K562 (cell line): ENCODE measurements at regions not wholly inside any gene's neighbourhood (a gene's known extent, or its start where the extent isn't known, plus 50 kb on each side); places are given as distances from the start of the nearest gene placed in this dataset.

Source experiments
- ATAC-seq: fragments of 200-7000 bp; cut with Tn5 transposase; 3 replicates; pipeline ENCODE4 v1.9.1; 2020; ENCODE audit warnings: moderate library complexity
- BruUV-seq: library from RNA; stranded (reverse); fragments of 400-500 nt; replicated peaks from 2 replicates; lab custom pipeline; 2021; lab: Mats Ljungman, UMichigan
- CTCF ChIA-PET: fragments of 300-600 bp; formaldehyde crosslinking; extraction: SDS; loops from one replicate; lab custom pipeline; 2021; ENCODE audit warnings: low intra/inter-chr PET ratio; lab: Yijun Ruan, JAX
- POLR2A ChIA-PET: fragments of 300-600, 350-650 bp; sonication (Branson Sonifier 250); formaldehyde crosslinking; extraction: SDS; loops from one replicate; lab custom pipeline; 2021; ENCODE audit warnings: antibody characterized with exemption, inconsistent platforms; lab: Yijun Ruan, JAX
- DNase-seq, 4 experiments: peaks; one replicate each; pipeline versions ENCODE4 v3.0.0 to v3.0.0-alpha.2; 2011 to 2018; ENCODE audit warnings: low spot score in 3 of 4, mixed read lengths in 3 of 4; ENCODE audit errors: extremely low read depth in 1 of 4
- FAIRE-seq: peaks from 2 replicates; lab custom pipeline; 2011; peaks lifted over from hg19 to GRCh38; lab: Jason Lieb, UNC
- H2AFZ ChIP-seq: 2 replicates; pipeline ENCODE4 v1.6.0; 2011; ENCODE audit warnings: low read depth, low read length, control low read depth, inconsistent platforms
- H3K27ac ChIP-seq: fragments of 200-600 bp; 3 replicates; pipeline ENCODE4 v1.8.0; 2011; ENCODE audit warnings: low read depth, mild to moderate bottlenecking, control low read depth, inconsistent platforms, low read length, moderate library complexity, mixed read lengths; ENCODE audit errors: extremely low read depth
- H3K27me3 ChIP-seq, 2 experiments: fragments of 300-600 bp in 1 of 2; 2 replicates in 1 of 2; 3 replicates in 1 of 2; pipeline versions ENCODE4 v1.6.0 to v1.8.0; 2011; ENCODE audit warnings: inconsistent platforms in 2 of 2, low read length in 2 of 2, mild to moderate bottlenecking in 1 of 2, mixed read lengths in 1 of 2, moderate library complexity in 1 of 2; ENCODE audit not compliant: control insufficient read depth in 2 of 2, insufficient read depth in 2 of 2
- H3K36me3 ChIP-seq: fragments of 300-600 bp; 3 replicates; pipeline ENCODE4 v1.8.0; 2011; ENCODE audit warnings: mild to moderate bottlenecking, low read length, inconsistent platforms; ENCODE audit not compliant: control insufficient read depth, insufficient read depth
- H3K4me1 ChIP-seq, 2 experiments: fragments of 200-600 bp in 1 of 2; replicated peaks in 1 of 2; 2 replicates in 1 of 2; 3 replicates in 1 of 2; pipeline versions ENCODE4 v1.5.1 to v1.8.0; 2011; ENCODE audit warnings: inconsistent platforms in 2 of 2, low read length in 2 of 2, mild to moderate bottlenecking in 1 of 2, mixed read lengths in 1 of 2, moderate library complexity in 1 of 2; ENCODE audit not compliant: control insufficient read depth in 2 of 2, insufficient read depth in 2 of 2
- H3K4me2 ChIP-seq: 2 replicates; pipeline ENCODE4 v1.6.1; 2011; ENCODE audit warnings: low read length, control low read depth, inconsistent platforms, mixed read lengths; ENCODE audit not compliant: insufficient read depth
- H3K4me3 ChIP-seq: fragments of 200-600 bp; sonication (generic), shearing (Covaris generic); 2 replicates; pipeline ENCODE4 v1.5.1; 2016; ENCODE audit warnings: control low read depth, inconsistent platforms
- H3K79me2 ChIP-seq: fragments of 200-600 bp; 3 replicates; pipeline ENCODE4 v1.8.0; 2011; ENCODE audit warnings: low read length, inconsistent platforms; ENCODE audit not compliant: control insufficient read depth, insufficient read depth
- H3K9ac ChIP-seq, 2 experiments: 2 replicates each; pipeline versions ENCODE4 v1.6.0 to v1.6.1; 2011; ENCODE audit warnings: low read depth in 2 of 2, low read length in 2 of 2, control low read depth in 1 of 2, inconsistent platforms in 1 of 2, mild to moderate bottlenecking in 1 of 2, mixed read lengths in 1 of 2; ENCODE audit not compliant: insufficient read depth in 1 of 2
- H3K9me1 ChIP-seq: one replicate; pipeline ENCODE4 v1.6.0; 2011; ENCODE audit warnings: inconsistent platforms, mild to moderate bottlenecking, low read length, moderate library complexity; ENCODE audit not compliant: control insufficient read depth, insufficient read depth
- H3K9me3 ChIP-seq: replicated peaks from 2 replicates; pipeline ENCODE4 v1.5.1; 2011; ENCODE audit warnings: low read depth, low read length, inconsistent platforms; ENCODE audit not compliant: control insufficient read depth, insufficient read depth
- H4K20me1 ChIP-seq: replicated peaks from 2 replicates; pipeline ENCODE4 v1.6.1; 2011; ENCODE audit warnings: low read length, inconsistent platforms, mixed read lengths; ENCODE audit not compliant: control insufficient read depth, insufficient read depth
- BACH1 ChIP-seq: fragments of 200-800 bp; sonication (Bioruptor generic); IDR thresholded peaks from 2 replicates; pipeline ENCODE4 v1.6.1; 2016; ENCODE audit warnings: missing genetic modification characterization, missing compliant biosample characterization
- BRF1 ChIP-seq: IDR thresholded peaks from 3 replicates; pipeline ENCODE4 v1.6.1; 2011; ENCODE audit warnings: borderline replicate concordance, mild to moderate bottlenecking; ENCODE audit not compliant: insufficient read length; ENCODE audit errors: extremely low read depth
- CBX1 ChIP-seq: sonication (generic); IDR thresholded peaks from 2 replicates; pipeline ENCODE4 v1.6.1; 2016; ENCODE audit warnings: antibody characterized with exemption, low read depth, mild to moderate bottlenecking
- CHD1 ChIP-seq: fragments of 200-600 bp; sonication (generic); IDR thresholded peaks from one replicate; pipeline ENCODE4 v1.6.1; 2012; ENCODE audit warnings: mild to moderate bottlenecking, moderate library complexity, low read length, inconsistent platforms
- HDGF ChIP-seq: fragments of 450-650 bp; IDR thresholded peaks from 2 replicates; pipeline ENCODE4 v1.6.1; 2016
- JUN ChIP-seq, 2 experiments: sonication (generic) in 1 of 2; formaldehyde crosslinking in 1 of 2; IDR thresholded peaks; 2 replicates each; pipeline versions ENCODE4 v1.6.1 to v1.8.0; 2012 to 2022; ENCODE audit warnings: borderline replicate concordance in 2 of 2, mild to moderate bottlenecking in 2 of 2, improper control_type of control experiment in 1 of 2, low read depth in 1 of 2, low read length in 1 of 2, missing genetic modification reagents in 1 of 2
- NR1H2 ChIP-seq: sonication (generic); formaldehyde crosslinking; IDR thresholded peaks from 2 replicates; pipeline ENCODE4 v1.4.0; 2020; ENCODE audit warnings: mild to moderate bottlenecking, missing genetic modification reagents
- PHTF2 ChIP-seq: fragments of 250-450 bp; sonication (Bioruptor Pico); IDR thresholded peaks from 2 replicates; pipeline ENCODE4 v1.5.0; 2021; ENCODE audit warnings: mild to moderate bottlenecking
- PRMT5 ChIP-seq: sonication (generic); formaldehyde crosslinking; IDR thresholded peaks from 2 replicates; pipeline ENCODE4 v1.5.0; 2020; ENCODE audit warnings: missing genetic modification reagents
- RNF2 ChIP-seq: sonication (generic); IDR thresholded peaks from 2 replicates; pipeline ENCODE4 v1.6.1; 2016
- SMAD1 ChIP-seq: fragments of 150-350 bp; IDR thresholded peaks from 2 replicates; pipeline ENCODE4 v1.6.1; 2014; ENCODE audit warnings: low read length, low read depth; ENCODE audit not compliant: partially characterized antibody
- SREBF2 ChIP-seq: sonication (generic); formaldehyde crosslinking; IDR thresholded peaks from 2 replicates; pipeline ENCODE4 v1.4.0; 2020; ENCODE audit warnings: mild to moderate bottlenecking, missing genetic modification reagents
- THRA ChIP-seq: fragments of 450-650 bp; IDR thresholded peaks from 2 replicates; pipeline ENCODE4 v1.6.1; 2017; ENCODE audit warnings: mild to moderate bottlenecking, moderate library complexity
- ZNF165 ChIP-seq: fragments of 250-450 bp; sonication (Bioruptor Pico); IDR thresholded peaks from 2 replicates; pipeline ENCODE4 v1.4.0; 2020; ENCODE audit warnings: borderline replicate concordance
- ZNF395 ChIP-seq: fragments of 200-800 bp; sonication (Bioruptor generic); IDR thresholded peaks from 2 replicates; pipeline ENCODE4 v1.6.1; 2017; ENCODE audit warnings: missing genetic modification characterization, missing compliant biosample characterization
- ZNF644 ChIP-seq: fragments of 200-800 bp; sonication (Bioruptor generic); IDR thresholded peaks from 2 replicates; pipeline ENCODE4 v1.6.1; 2016; ENCODE audit warnings: low read depth, missing genetic modification characterization, missing compliant biosample characterization
- WGBS: fragments of 100-300 bp; shearing (Covaris generic); methylation state at CpG from one replicate; pipeline ENCODE4 v1.1.6; 2016; ENCODE audit warnings: low coverage, mixed read lengths; ENCODE audit not compliant: insufficient coverage; ENCODE audit errors: missing lambda C conversion rate; 5-methylcytosine and 5-hydroxymethylcytosine counted together
- in situ Hi-C: fragments of 300-500 bp; cut with MboI; formaldehyde crosslinking; loops from 4 replicates; pipeline ENCODE4 v1.15.0; 2018; ENCODE audit warnings: inconsistent platforms, mixed read lengths
- intact Hi-C: fragments of 100-400 bp; cut with micrococcal nuclease; formaldehyde crosslinking; loops from 2 replicates; pipeline ENCODE4 v1.14.2; 2022

- no peak for TF ChIP-seq BRF1
- TF ChIP-seq SREBF2 (CRISPR knock-in tag) = no peak
- no peak for TF ChIP-seq CBX1
- no peak for TF ChIP-seq ZNF395
- no peak for TF ChIP-seq PHTF2 (CRISPR knock-in tag)
- TF ChIP-seq CHD1 = no peak
- TF ChIP-seq NR1H2 (CRISPR knock-in tag) = no peak
These were observed 474.8 kb upstream of the PFKP start (continued) for GRCh38 chr10:2592360-2593160.

- ATAC-seq (no peak), FAIRE-seq (no peak), DNase-seq (no peak)
- no peaks in the 10 kb centered on the region for H3K36me3 ChIP-seq
- no peaks in the 10 kb centered on the region for H3K9me1 ChIP-seq
- intact Hi-C loops (no loop called here), in situ Hi-C loops (no loop called here)
- POLR2A ChIA-PET = no interaction called here
- H3K4me2 ChIP-seq = no peak overlapping the region
- WGBS = 1% methylated on average over 5 of the region's 5 CpGs
- CTCF ChIA-PET = no interaction called here
- H3K27me3 ChIP-seq = no peaks in the 10 kb centered on the region; a peak in 2 of 5 replicates
- H3K79me2 ChIP-seq = no peaks in the 10 kb centered on the region
- H4K20me1 ChIP-seq = no peaks in the 10 kb centered on the region
- no peaks in the 10 kb centered on the region for H3K9me3 ChIP-seq
- TF ChIP-seq ZNF165 = no peak
- TF ChIP-seq THRA = no peak
- no peak for TF ChIP-seq BACH1 (tag)
- no peak for TF ChIP-seq RNF2
- no peak for TF ChIP-seq BRF1
- no peak for TF ChIP-seq JUN (IDR thresholded peaks at IDR 0.05; ENCODE audit: borderline replicate concordance, low read depth, low read length)
- TF ChIP-seq JUN (CRISPR knock-in tag; IDR thresholded peaks at IDR 0.05; ENCODE audit: borderline replicate concordance) = no peak
- TF ChIP-seq HDGF = no peak
- TF ChIP-seq PRMT5 (CRISPR knock-in tag) = no peak
- TF ChIP-seq ZNF644 (tag) = no peak
- TF ChIP-seq SMAD1 = no peak
- H2AFZ ChIP-seq = no peak overlapping the region
- H3K9ac ChIP-seq = no peak overlapping the region
- no peak overlapping the region for H3K27ac ChIP-seq
- no peak overlapping the region for H3K4me3 ChIP-seq
- no TSS peak for BruUV-seq
- H3K4me1 ChIP-seq = no peaks in the 10 kb centered on the region
These were observed 478.2 kb upstream of the PFKP start for GRCh38 chr10:2589196-2589595.
